Stimulated activated CD8-positive, alpha-beta memory T cell treated with anti-CD3 and anti-CD28 coated beads, Interleukin-12 subunit alpha, Interleukin-12 subunit beta, amount 100 ng/mL, for 4 hours (primary cell): ENCODE measurements at regions not wholly inside any gene's neighbourhood (a gene's known extent, or its start where the extent isn't known, plus 50 kb on each side); places are given as distances from the start of the nearest gene placed in this dataset.
A peak's percentile ranks its signal among the peaks of the same experiment; 100 is the strongest.
"Not testable (repeated sequence)": the region's sequence is repeated elsewhere in the genome, so short reads cannot be mapped to it uniquely, and the experiment has no call there.

Experiments used
- DNase-seq: peaks from one replicate; pipeline ENCODE4 v3.0.0-alpha.2; 2020; ENCODE audit warnings: low read depth

GRCh38 chr2:84373391-84373790 lies 85.7 kb downstream of the SUCLG1 start:
- DNase-seq = no peak

- no peak for DNase-seq
Measured at GRCh38 chr2:84362541-84362940, 96.5 kb downstream of the SUCLG1 start.

GRCh38 chr2:84338069-84338468 lies 121.0 kb downstream of the SUCLG1 start:
- no peak for DNase-seq

GRCh38 chr2:84327645-84328249 lies 131.3 kb downstream of the SUCLG1 start:
- no peak for DNase-seq

GRCh38 chr2:84326831-84327432 lies 132.1 kb downstream of the SUCLG1 start:
- no peak for DNase-seq

- no peak for DNase-seq
Measured at GRCh38 chr2:84323890-84324289, 135.2 kb downstream of the SUCLG1 start.

GRCh38 chr2:84320940-84321339 lies 138.1 kb downstream of the SUCLG1 start:
- no peak for DNase-seq

GRCh38 chr2:84319581-84319980 lies 139.5 kb downstream of the SUCLG1 start:
- no peak for DNase-seq

GRCh38 chr2:84317135-84317534 lies 141.9 kb downstream of the SUCLG1 start:
- no peak for DNase-seq

- DNase-seq = peak; percentile 28
Measured at GRCh38 chr2:84314901-84315330, 144.2 kb downstream of the SUCLG1 start.

- no peak for DNase-seq
Measured at GRCh38 chr2:84314250-84314649, 144.8 kb downstream of the SUCLG1 start.

- DNase-seq = no peak
Measured at GRCh38 chr2:84309281-84309680, 149.8 kb downstream of the SUCLG1 start.

- DNase-seq = no peak
Measured at GRCh38 chr2:84306361-84306760, 152.7 kb downstream of the SUCLG1 start.

GRCh38 chr2:84302513-84303412 lies 156.3 kb downstream of the SUCLG1 start:
- DNase-seq = no peak

GRCh38 chr2:84301717-84302116 lies 157.4 kb downstream of the SUCLG1 start:
- no peak for DNase-seq

- DNase-seq = no peak
Measured at GRCh38 chr2:84300696-84301029, 158.4 kb downstream of the SUCLG1 start.

GRCh38 chr2:84300001-84300695 lies 158.9 kb downstream of the SUCLG1 start:
- not testable (repeated sequence) for DNase-seq

- DNase-seq = no peak
Measured at GRCh38 chr2:84299211-84299775, 159.8 kb downstream of the SUCLG1 start.

- DNase-seq = no peak
Measured at GRCh38 chr2:84297155-84297554, 161.9 kb downstream of the SUCLG1 start.

- DNase-seq = no peak
Measured at GRCh38 chr2:84293791-84294380, 165.2 kb downstream of the SUCLG1 start.

- no peak for DNase-seq
Measured at GRCh38 chr2:84292545-84292944, 166.5 kb downstream of the SUCLG1 start.

- no peak for DNase-seq
Measured at GRCh38 chr2:84290537-84290936, 168.5 kb downstream of the SUCLG1 start.
